Neuronal stem cell (in vitro differentiated cells): ENCODE measurements at regions not wholly inside any gene's neighbourhood (a gene's known extent, or its start where the extent isn't known, plus 50 kb on each side); places are given as distances from the start of the nearest gene placed in this dataset.

Experiments
- DNase-seq: peaks from one replicate; pipeline ENCODE4 v3.0.0-alpha.2; 2013; ENCODE audit warnings: low spot score
- H2AFZ ChIP-seq: one replicate; pipeline ENCODE4 v1.6.1; 2013; ENCODE audit warnings: mild to moderate bottlenecking, low read length, inconsistent platforms
- H2AK5ac ChIP-seq: 2 replicates; pipeline ENCODE4 v1.6.1; 2013; ENCODE audit warnings: low read depth, mild to moderate bottlenecking, inconsistent platforms, low read length, moderate library complexity, mixed read lengths
- H2BK120ac ChIP-seq: 2 replicates; pipeline ENCODE4 v1.6.1; 2013; ENCODE audit warnings: low read depth, mild to moderate bottlenecking, inconsistent platforms, low read length, moderate library complexity, mixed read lengths
- H2BK12ac ChIP-seq: one replicate; pipeline ENCODE4 v1.6.1; 2013; ENCODE audit warnings: low read length, inconsistent platforms
- H2BK15ac ChIP-seq: 2 replicates; pipeline ENCODE4 v1.6.1; 2013; ENCODE audit warnings: mild to moderate bottlenecking, low read length, inconsistent platforms, mixed read lengths
- H2BK5ac ChIP-seq: one replicate; pipeline ENCODE4 v1.6.1; 2013; ENCODE audit warnings: inconsistent platforms, mild to moderate bottlenecking, low read length, moderate library complexity
- H3K14ac ChIP-seq: one replicate; pipeline ENCODE4 v1.6.1; 2013; ENCODE audit warnings: low read length, inconsistent platforms
- H3K18ac ChIP-seq: 2 replicates; pipeline ENCODE4 v1.6.1; 2013; ENCODE audit warnings: low read length, inconsistent platforms
- H3K23ac ChIP-seq: 2 replicates; pipeline ENCODE4 v1.6.1; 2013; ENCODE audit warnings: low read depth, mild to moderate bottlenecking, mixed read lengths, low read length, inconsistent platforms; ENCODE audit not compliant: poor library complexity
- H3K27ac ChIP-seq: replicated peaks from 3 replicates; pipeline ENCODE4 v1.5.1; 2013; ENCODE audit warnings: low read length, inconsistent platforms
- H3K27me3 ChIP-seq, 3 experiments: 2 replicates each; pipeline ENCODE4 v1.6.1; 2013; ENCODE audit warnings: low read length in 3 of 3, mild to moderate bottlenecking in 2 of 3, inconsistent platforms in 1 of 3, low read depth in 1 of 3, mixed read lengths in 1 of 3, moderate library complexity in 1 of 3; ENCODE audit not compliant: control insufficient read depth in 3 of 3, insufficient read depth in 3 of 3
- H3K36me3 ChIP-seq, 2 donors: replicated peaks in 1 of 2; 2 replicates each; pipeline ENCODE4 v1.6.1; 2013; ENCODE audit warnings: low read length in 2 of 2; ENCODE audit not compliant: control insufficient read depth in 2 of 2, insufficient read depth in 2 of 2
- H3K4ac ChIP-seq: 2 replicates; pipeline ENCODE4 v1.6.1; 2013; ENCODE audit warnings: inconsistent platforms, mild to moderate bottlenecking, low read length, moderate library complexity
- H3K4me1 ChIP-seq, 2 donors: 1 replicate in 1 of 2; 2 replicates in 1 of 2; pipeline ENCODE4 v1.6.1; 2013; ENCODE audit warnings: low read length in 2 of 2, low read depth in 1 of 2; ENCODE audit not compliant: control insufficient read depth in 2 of 2, insufficient read depth in 1 of 2
- H3K4me2 ChIP-seq: one replicate; pipeline ENCODE4 v1.6.1; 2013; ENCODE audit warnings: mild to moderate bottlenecking, low read length, inconsistent platforms; ENCODE audit not compliant: insufficient read depth, poor library complexity, severe bottlenecking
- H3K4me3 ChIP-seq, 2 donors: 2 replicates each; pipeline ENCODE4 v1.5.1; 2013; ENCODE audit warnings: low read length in 2 of 2, mild to moderate bottlenecking in 2 of 2, inconsistent platforms in 1 of 2, moderate library complexity in 1 of 2
- H3K79me1 ChIP-seq: one replicate; pipeline ENCODE4 v1.6.1; 2013; ENCODE audit warnings: low read depth, mild to moderate bottlenecking, inconsistent platforms, low read length, moderate library complexity
- H3K9ac ChIP-seq: one replicate; pipeline ENCODE4 v1.6.1; 2013; ENCODE audit warnings: mild to moderate bottlenecking, low read depth, low read length, inconsistent platforms; ENCODE audit not compliant: poor library complexity
- H3K9me3 ChIP-seq, 2 donors: replicated peaks in 1 of 2; 2 replicates each; pipeline versions ENCODE3 to v1.6.1; 2013; ENCODE audit warnings: low read length in 2 of 2, mild to moderate bottlenecking in 2 of 2, inconsistent platforms in 1 of 2, low read depth in 1 of 2, mixed read lengths in 1 of 2, moderate library complexity in 1 of 2; ENCODE audit not compliant: control insufficient read depth in 2 of 2, insufficient read depth in 1 of 2
- H4K8ac ChIP-seq: one replicate; pipeline ENCODE4 v1.6.1; 2013; ENCODE audit warnings: low read depth, mild to moderate bottlenecking, inconsistent platforms, low read length, moderate library complexity
- H4K91ac ChIP-seq: one replicate; pipeline ENCODE4 v1.6.1; 2013; ENCODE audit warnings: low read length, low read depth, mild to moderate bottlenecking, inconsistent platforms; ENCODE audit not compliant: poor library complexity
- WGBS, 2 donors: extraction: QIAGEN DNeasy Blood & Tissue Kit; methylation state at CpG; one replicate each; pipeline ENCODE4 v1.1.7; 2013; ENCODE audit warnings: missing lambda C conversion rate in 2 of 2, mixed read lengths in 1 of 2; ENCODE audit not compliant: insufficient read length in 2 of 2, insufficient replicate concordance in 1 of 2; ENCODE audit errors: extremely low coverage in 2 of 2; 5-methylcytosine and 5-hydroxymethylcytosine counted together

DNA sequence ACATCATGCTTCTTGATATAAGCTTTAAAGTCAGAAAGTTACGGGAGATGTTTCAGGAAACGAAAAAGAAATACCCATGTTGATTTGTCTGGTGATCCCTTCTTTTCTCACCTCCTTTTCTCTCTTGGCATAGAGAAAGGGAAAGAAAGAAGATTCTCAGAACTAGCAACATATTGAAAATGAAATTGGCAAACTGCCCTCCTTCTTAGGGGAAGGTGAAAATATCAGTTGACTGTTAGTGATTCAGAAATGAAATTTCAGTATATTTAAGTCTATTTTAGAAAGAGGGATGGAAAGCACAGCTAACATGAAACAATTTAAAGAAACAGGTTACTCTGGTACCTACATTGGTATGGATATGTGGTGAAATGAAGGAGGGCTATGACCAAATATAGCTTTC, 918.1 kb downstream of the METTL15 start:
- no peak overlapping the region for H4K91ac ChIP-seq
- no peak for DNase-seq
- H3K36me3 ChIP-seq = no peaks in the 10 kb centered on the region
- peaks cover 0 to 1% of the 10 kb centered on the region in 2 donors for H3K9me3 ChIP-seq
- H3K4me3 ChIP-seq = no peak overlapping the region
- H2BK12ac ChIP-seq = no peak overlapping the region
- no peak overlapping the region for H3K9ac ChIP-seq
- no peak overlapping the region for H3K18ac ChIP-seq
- no peak overlapping the region for H2BK15ac ChIP-seq
- H2AK5ac ChIP-seq = no peak overlapping the region
- H2BK120ac ChIP-seq = no peak overlapping the region
- H3K14ac ChIP-seq = no peak overlapping the region
- WGBS, 2 donors = no CpG with 5 or more reads among the region's 2 CpGs
- no peaks in the 10 kb centered on the region for H3K4me1 ChIP-seq
- no peak overlapping the region for H3K23ac ChIP-seq
- no peak overlapping the region for H3K4me2 ChIP-seq
- H3K27me3 ChIP-seq = peaks cover 0 to 2% (median 0%) of the 10 kb centered on the region in 3 experiments
- no peaks in the 10 kb centered on the region for H3K79me1 ChIP-seq
- no peak overlapping the region for H2BK5ac ChIP-seq
- no peak overlapping the region for H4K8ac ChIP-seq
- no peak overlapping the region for H3K4ac ChIP-seq
- no peak overlapping the region for H3K27ac ChIP-seq
- no peak overlapping the region for H2AFZ ChIP-seq

DNA sequence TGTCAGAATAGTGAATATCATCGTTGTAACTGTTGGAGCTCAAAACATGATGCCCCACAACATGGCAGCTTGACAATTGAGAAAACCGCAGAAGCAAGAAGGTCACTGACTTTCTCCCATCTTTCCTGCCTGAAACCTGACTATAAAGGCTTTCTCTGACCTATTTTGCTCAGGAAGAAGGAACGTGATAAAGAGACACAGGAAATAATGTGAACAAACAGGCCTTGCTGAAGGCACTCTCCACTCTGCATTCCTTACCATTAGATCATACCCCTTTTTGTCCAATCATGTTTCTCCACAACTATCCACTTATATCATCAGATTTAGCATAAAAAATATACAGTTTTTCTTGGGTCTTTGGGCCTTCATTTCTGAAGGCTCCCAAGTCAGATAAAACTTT, 916.8 kb downstream of the METTL15 start:
- Histone ChIP-seq H3K14ac (no peak overlapping the region), H2BK12ac (no peak overlapping the region), H2AFZ (peak overlapping the region; percentile 11), H3K4me3 (no peak overlapping the region), H3K4me1 (no peaks in the 10 kb centered on the region), H3K9ac (no peak overlapping the region), H3K23ac (no peak overlapping the region), H2BK15ac (no peak overlapping the region), H2BK5ac (no peak overlapping the region), H4K91ac (no peak overlapping the region), H3K27ac (no peak overlapping the region), H3K36me3 (no peaks in the 10 kb centered on the region), H3K79me1 (no peaks in the 10 kb centered on the region), H3K9me3 (peaks cover 0 to 1% of the 10 kb centered on the region in 2 donors), H4K8ac (no peak overlapping the region), H2BK120ac (no peak overlapping the region), H3K4me2 (no peak overlapping the region), H3K27me3 (peaks cover 0 to 2% (median 0%) of the 10 kb centered on the region in 3 experiments), H3K18ac (no peak overlapping the region), H3K4ac (no peak overlapping the region), H2AK5ac (no peak overlapping the region)
- WGBS, 2 donors = no CpG with 5 or more reads among the region's 3 CpGs
- no peak for DNase-seq

- no CpG with 5 or more reads among the region's 4 CpGs for WGBS, 2 donors
- Histone ChIP-seq H3K27me3 (peaks cover 0 to 2% (median 0%) of the 10 kb centered on the region in 3 experiments), H3K4ac (no peak overlapping the region), H2BK5ac (no peak overlapping the region), H3K4me1 (no peaks in the 10 kb centered on the region), H2AK5ac (no peak overlapping the region), H3K9ac (no peak overlapping the region), H2BK12ac (no peak overlapping the region), H2AFZ (no peak overlapping the region), H3K4me3 (no peak overlapping the region), H3K36me3 (no peaks in the 10 kb centered on the region), H4K8ac (no peak overlapping the region), H3K27ac (no peak overlapping the region), H3K9me3 (peaks cover 0 to 1% of the 10 kb centered on the region in 2 donors), H2BK15ac (no peak overlapping the region), H3K14ac (no peak overlapping the region), H3K18ac (no peak overlapping the region), H3K23ac (no peak overlapping the region), H4K91ac (no peak overlapping the region), H2BK120ac (no peak overlapping the region), H3K4me2 (no peak overlapping the region), H3K79me1 (no peaks in the 10 kb centered on the region)
- DNase-seq = no peak
Measured at GRCh38 chr11:29024386-29024785, 916.2 kb downstream of the METTL15 start.

GRCh38 chr11:29023761-29024160, 915.6 kb downstream of the METTL15 start:
- Histone ChIP-seq H2BK15ac (no peak overlapping the region), H3K27me3 (peaks cover 0 to 2% (median 0%) of the 10 kb centered on the region in 3 experiments), H2BK120ac (no peak overlapping the region), H4K91ac (no peak overlapping the region), H3K18ac (no peak overlapping the region), H3K9me3 (peaks cover 0 to 1% of the 10 kb centered on the region in 2 donors), H3K27ac (no peak overlapping the region), H3K4ac (no peak overlapping the region), H2AFZ (no peak overlapping the region), H3K9ac (no peak overlapping the region), H3K79me1 (no peaks in the 10 kb centered on the region), H2AK5ac (no peak overlapping the region), H3K23ac (no peak overlapping the region), H3K4me3 (no peak overlapping the region), H2BK12ac (no peak overlapping the region), H3K4me1 (no peaks in the 10 kb centered on the region), H2BK5ac (no peak overlapping the region), H3K4me2 (no peak overlapping the region), H3K36me3 (no peaks in the 10 kb centered on the region), H4K8ac (no peak overlapping the region), H3K14ac (no peak overlapping the region)
- WGBS, 2 donors = no CpG with 5 or more reads among the region's 1 CpG
- DNase-seq = no peak
